Thyroid gland (tissue), 4 donors: ENCODE measurements at regions not wholly inside any gene's neighbourhood (a gene's known extent, or its start where the extent isn't known, plus 50 kb on each side); places are given as distances from the start of the nearest gene placed in this dataset.

Source experiments
- DNase-seq, 2 donors: peaks; one replicate each; pipeline ENCODE4 v3.0.0-alpha.2; 2019
- H3K27ac ChIP-seq, 3 donors: fragments of 200-600 bp; sonication (generic); 1 replicate in 2 of 3; 2 replicates in 1 of 3; pipeline ENCODE4 v1.5.1; 2016 to 2019; ENCODE audit warnings: mild to moderate bottlenecking in 1 of 3, moderate library complexity in 1 of 3
- H3K27me3 ChIP-seq: fragments of 200-600 bp; sonication (generic); one replicate; pipeline ENCODE4 v1.5.1; 2019
- H3K36me3 ChIP-seq, 2 donors: fragments of 200-600 bp; sonication (generic); one replicate each; pipeline ENCODE4 v1.5.1; 2016 to 2019
- H3K4me1 ChIP-seq, 2 donors: fragments of 200-600 bp; sonication (generic); one replicate each; pipeline ENCODE4 v1.5.1; 2017 to 2019
- H3K4me3 ChIP-seq, 3 donors: fragments of 200-600 bp; sonication (generic); replicated peaks in 1 of 3; 1 replicate in 2 of 3; 2 replicates in 1 of 3; pipeline ENCODE4 v1.5.1; 2016; ENCODE audit warnings: mild to moderate bottlenecking in 1 of 3
- H3K9me3 ChIP-seq: fragments of 200-600 bp; sonication (generic); one replicate; pipeline ENCODE4 v1.5.1; 2017
- CTCF ChIP-seq, 6 experiments: fragments of 200-600 bp in 3 of 6; fragments of 450-650 bp in 3 of 6; sonication (generic) in 3 of 6; IDR thresholded peaks; one replicate each; pipeline ENCODE4 v1.5.1; 2016 to 2019; ENCODE audit warnings: antibody characterized with exemption in 6 of 6, mild to moderate bottlenecking in 2 of 6, inconsistent platforms in 1 of 6, moderate library complexity in 1 of 6
- POLR2A ChIP-seq, 2 donors: fragments of 450-650 bp; IDR thresholded peaks; one replicate each; pipeline ENCODE4 v1.6.1; 2017; ENCODE audit warnings: antibody characterized with exemption in 2 of 2, mild to moderate bottlenecking in 2 of 2, moderate library complexity in 1 of 2
- WGBS, 2 donors: methylation state at CpG; one replicate each; pipeline ENCODE4 v1.1.5; 2017; 5-methylcytosine and 5-hydroxymethylcytosine counted together
- intact Hi-C: fragments of 100-400 bp; cut with DNase I; formaldehyde crosslinking; loops from one replicate; pipeline ENCODE4 v1.15.1; 2023

GRCh38 chr10:123373591-123373990, 219.4 kb downstream of the BUB3 start:
- no peak for TF ChIP-seq POLR2A (IDR thresholded peaks at IDR 0.05)
- no peaks in the 10 kb centered on the region for H3K4me1 ChIP-seq
- intact Hi-C loops, result no loop called here
- H3K9me3 ChIP-seq, result no peaks in the 10 kb centered on the region
- no peak overlapping the region for H3K4me3 ChIP-seq
- no peaks in the 10 kb centered on the region for H3K27me3 ChIP-seq
- H3K36me3 ChIP-seq, result no peaks in the 10 kb centered on the region
- no peak for DNase-seq
- H3K27ac ChIP-seq, result no peak overlapping the region
- 72 to 78% methylated on average over 6 of the region's 6 CpGs for WGBS, 2 donors

- Histone ChIP-seq H3K4me1 (no peaks in the 10 kb centered on the region), H3K27ac (no peak overlapping the region), H3K9me3 (no peaks in the 10 kb centered on the region), H3K27me3 (no peaks in the 10 kb centered on the region), H3K36me3 (no peaks in the 10 kb centered on the region), H3K4me3 (no peak overlapping the region)
- TF ChIP-seq POLR2A (IDR thresholded peaks at IDR 0.05), result no peak
- no peak for TF ChIP-seq CTCF (IDR thresholded peaks at IDR 0.05)
- intact Hi-C loops, result no loop called here
- 87 to 91% methylated on average over 3 of the region's 3 CpGs for WGBS, 2 donors
- DNase-seq, result no peak
These were observed 220.9 kb downstream of the BUB3 start for GRCh38 chr10:123375097-123375496.

- TF ChIP-seq CTCF (IDR thresholded peaks at IDR 0.05) (no peak), POLR2A (IDR thresholded peaks at IDR 0.05) (no peak)
- intact Hi-C loops, result no loop called here
These were observed 221.5 kb downstream of the BUB3 start for GRCh38 chr10:123375738-123376137.

GRCh38 chr10:123377883-123378282, 223.7 kb downstream of the BUB3 start:
- WGBS, 2 donors, result 51 to 66% methylated on average over 8 of the region's 8 CpGs
- no peaks in the 10 kb centered on the region for H3K27me3 ChIP-seq
- TF ChIP-seq POLR2A (IDR thresholded peaks at IDR 0.05), result no peak
- TF ChIP-seq CTCF (IDR thresholded peaks at IDR 0.05), result no peak
- no peak overlapping the region for H3K4me3 ChIP-seq
- no peak overlapping the region for H3K27ac ChIP-seq
- no peak for DNase-seq
- H3K4me1 ChIP-seq, result no peaks in the 10 kb centered on the region
- no peaks in the 10 kb centered on the region for H3K36me3 ChIP-seq
- intact Hi-C loops, result no loop called here
- H3K9me3 ChIP-seq, result no peaks in the 10 kb centered on the region

More at GRCh38 chr10:123375738-123376137, 221.5 kb downstream of the BUB3 start:
- WGBS, 2 donors, result 70 to 89% methylated on average over 1 of the region's 1 CpG
- no peaks in the 10 kb centered on the region for H3K36me3 ChIP-seq
- H3K27ac ChIP-seq, result no peak overlapping the region
- no peaks in the 10 kb centered on the region for H3K27me3 ChIP-seq
- no peak for DNase-seq
- H3K4me3 ChIP-seq, result no peak overlapping the region
- H3K9me3 ChIP-seq, result no peaks in the 10 kb centered on the region
- no peaks in the 10 kb centered on the region for H3K4me1 ChIP-seq

GRCh38 chr10:123378302-123378701, 224.1 kb downstream of the BUB3 start:
- TF ChIP-seq POLR2A (IDR thresholded peaks at IDR 0.05) (no peak), CTCF (IDR thresholded peaks at IDR 0.05) (no peak)
- H3K4me3 ChIP-seq, result no peak overlapping the region
- WGBS, 2 donors, result 100% methylated on average over 2 of the region's 2 CpGs

GRCh38 chr10:123379156-123379555, 225.0 kb downstream of the BUB3 start:
- no peak for DNase-seq
- H3K4me1 ChIP-seq, result no peaks in the 10 kb centered on the region
- intact Hi-C loops, result no loop called here
- no peaks in the 10 kb centered on the region for H3K9me3 ChIP-seq
- H3K27ac ChIP-seq, result no peak overlapping the region
- TF ChIP-seq POLR2A (IDR thresholded peaks at IDR 0.05) (no peak), CTCF (IDR thresholded peaks at IDR 0.05) (no peak)
- H3K4me3 ChIP-seq, result no peak overlapping the region
- no peaks in the 10 kb centered on the region for H3K36me3 ChIP-seq
- H3K27me3 ChIP-seq, result no peaks in the 10 kb centered on the region
- 42 to 62% methylated on average over 4 to 5 of the region's 5 CpGs for WGBS, 2 donors

More at GRCh38 chr10:123378302-123378701, 224.1 kb downstream of the BUB3 start:
- Histone ChIP-seq H3K27ac (no peak overlapping the region), H3K4me1 (no peaks in the 10 kb centered on the region), H3K27me3 (no peaks in the 10 kb centered on the region), H3K36me3 (no peaks in the 10 kb centered on the region), H3K9me3 (no peaks in the 10 kb centered on the region)
- DNase-seq, result no peak
- intact Hi-C loops, result no loop called here
